KMS-11 (cell line): ENCODE measurements at regions not wholly inside any gene's neighbourhood (a gene's known extent, or its start where the extent isn't known, plus 50 kb on each side); places are given as distances from the start of the nearest gene placed in this dataset.

Source experiments
- H2AFZ ChIP-seq: fragments of 200-600 bp; sonication (generic); 2 replicates; pipeline ENCODE4 v1.6.1; 2016; ENCODE audit warnings: antibody characterized with exemption, mixed run types, low read depth
- H3K27ac ChIP-seq: fragments of 200-600 bp; sonication (generic); 2 replicates; pipeline ENCODE4 v1.6.1; 2016; ENCODE audit warnings: mild to moderate bottlenecking, mixed run types
- H3K27me3 ChIP-seq: fragments of 200-600 bp; sonication (generic); 2 replicates; pipeline ENCODE4 v1.6.1; 2017; ENCODE audit warnings: mild to moderate bottlenecking, low read depth, mixed run types, moderate library complexity; ENCODE audit not compliant: insufficient read depth
- H3K36me3 ChIP-seq: fragments of 200-600 bp; sonication (generic); 2 replicates; pipeline ENCODE4 v1.6.1; 2017; ENCODE audit warnings: mild to moderate bottlenecking, mixed run types; ENCODE audit not compliant: insufficient read depth
- H3K4me1 ChIP-seq: fragments of 200-600 bp; sonication (generic); 2 replicates; pipeline ENCODE4 v1.6.1; 2016; ENCODE audit warnings: mild to moderate bottlenecking, low read depth, mixed run types; ENCODE audit not compliant: poor library complexity, severe bottlenecking
- H3K4me2 ChIP-seq: fragments of 200-600 bp; sonication (generic); 2 replicates; pipeline ENCODE4 v1.7.0; 2016; ENCODE audit warnings: mild to moderate bottlenecking, mixed run types
- H3K4me3 ChIP-seq: fragments of 200-600 bp; sonication (generic); IDR thresholded peaks from 2 replicates; pipeline ENCODE4 v1.6.1; 2017; ENCODE audit warnings: low read depth, low read length, mixed read lengths; ENCODE audit not compliant: insufficient read depth
- H3K79me2 ChIP-seq: fragments of 200-600 bp; sonication (generic); 2 replicates; pipeline ENCODE4 v1.6.1; 2016; ENCODE audit warnings: low read depth, mixed run types; ENCODE audit not compliant: insufficient read depth
- H3K9ac ChIP-seq: fragments of 200-600 bp; sonication (generic); 2 replicates; pipeline ENCODE4 v1.6.1; 2016; ENCODE audit warnings: mild to moderate bottlenecking, mixed run types
- H4K20me1 ChIP-seq: fragments of 200-600 bp; sonication (generic); 2 replicates; pipeline ENCODE4 v1.6.1; 2016; ENCODE audit warnings: mild to moderate bottlenecking, mixed run types; ENCODE audit not compliant: insufficient read depth
- TF ChIP-seq, protein P1 (sequence below): fragments of 200-600 bp; sonication (generic); conservative IDR thresholded peaks from 2 replicates; pipeline ENCODE4 v1.6.1; 2017; ENCODE audit warnings: low read depth, mild to moderate bottlenecking, antibody characterized with exemption, low read length, moderate library complexity, mixed read lengths

- Histone ChIP-seq H3K4me3 (no peak overlapping the region), H2AFZ (no peak overlapping the region), H4K20me1 (no peaks in the 10 kb centered on the region), H3K9ac (no peak overlapping the region), H3K4me1 (no peaks in the 10 kb centered on the region), H3K36me3 (no peaks in the 10 kb centered on the region), H3K4me2 (no peak overlapping the region), H3K27me3 (no peaks in the 10 kb centered on the region), H3K27ac (no peak overlapping the region), H3K79me2 (no peaks in the 10 kb centered on the region)
- TF ChIP-seq, protein P1, sequence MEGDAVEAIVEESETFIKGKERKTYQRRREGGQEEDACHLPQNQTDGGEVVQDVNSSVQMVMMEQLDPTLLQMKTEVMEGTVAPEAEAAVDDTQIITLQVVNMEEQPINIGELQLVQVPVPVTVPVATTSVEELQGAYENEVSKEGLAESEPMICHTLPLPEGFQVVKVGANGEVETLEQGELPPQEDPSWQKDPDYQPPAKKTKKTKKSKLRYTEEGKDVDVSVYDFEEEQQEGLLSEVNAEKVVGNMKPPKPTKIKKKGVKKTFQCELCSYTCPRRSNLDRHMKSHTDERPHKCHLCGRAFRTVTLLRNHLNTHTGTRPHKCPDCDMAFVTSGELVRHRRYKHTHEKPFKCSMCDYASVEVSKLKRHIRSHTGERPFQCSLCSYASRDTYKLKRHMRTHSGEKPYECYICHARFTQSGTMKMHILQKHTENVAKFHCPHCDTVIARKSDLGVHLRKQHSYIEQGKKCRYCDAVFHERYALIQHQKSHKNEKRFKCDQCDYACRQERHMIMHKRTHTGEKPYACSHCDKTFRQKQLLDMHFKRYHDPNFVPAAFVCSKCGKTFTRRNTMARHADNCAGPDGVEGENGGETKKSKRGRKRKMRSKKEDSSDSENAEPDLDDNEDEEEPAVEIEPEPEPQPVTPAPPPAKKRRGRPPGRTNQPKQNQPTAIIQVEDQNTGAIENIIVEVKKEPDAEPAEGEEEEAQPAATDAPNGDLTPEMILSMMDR, result no peak
These were observed 81.8 kb upstream of the TBC1D3K start for GRCh38 chr17:37842401-37842800.

- TF ChIP-seq, protein P1, result no peak
- Histone ChIP-seq H2AFZ (no peak overlapping the region), H4K20me1 (no peaks in the 10 kb centered on the region), H3K4me1 (no peaks in the 10 kb centered on the region), H3K9ac (no peak overlapping the region), H3K27me3 (no peaks in the 10 kb centered on the region), H3K4me2 (no peak overlapping the region), H3K79me2 (no peaks in the 10 kb centered on the region), H3K4me3 (no peak overlapping the region), H3K36me3 (no peaks in the 10 kb centered on the region), H3K27ac (no peak overlapping the region)
These were observed 83.0 kb upstream of the TBC1D3K start for GRCh38 chr17:37841232-37841631.

DNA sequence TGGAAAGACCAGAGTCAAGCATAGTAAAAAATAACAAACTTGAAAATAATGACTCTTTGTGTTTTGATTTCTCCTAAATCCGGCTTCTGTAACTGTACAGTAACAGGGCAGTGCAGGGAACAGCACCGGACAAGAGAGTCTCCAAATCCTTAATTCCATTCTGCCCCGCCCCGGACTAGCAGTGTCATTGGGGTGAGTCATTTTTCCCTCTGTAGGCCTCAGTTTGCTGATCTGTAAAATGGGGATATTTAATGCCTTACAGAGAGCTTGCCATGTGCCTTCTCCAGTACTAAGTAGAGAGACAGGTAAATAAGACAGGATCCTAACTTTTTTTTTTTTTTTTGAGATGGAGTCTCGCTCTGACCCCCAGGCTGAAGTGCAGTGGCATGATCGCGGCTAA is 83.6 kb upstream of the TBC1D3K start:
- Histone ChIP-seq H3K4me1 (no peaks in the 10 kb centered on the region), H3K4me2 (no peak overlapping the region), H3K4me3 (no peak overlapping the region), H3K9ac (no peak overlapping the region), H4K20me1 (no peaks in the 10 kb centered on the region), H3K36me3 (no peaks in the 10 kb centered on the region), H3K27me3 (no peaks in the 10 kb centered on the region), H3K79me2 (no peaks in the 10 kb centered on the region), H3K27ac (no peak overlapping the region), H2AFZ (no peak overlapping the region)
- TF ChIP-seq, protein P1, result no peak

GRCh38 chr17:37839196-37839978 is 84.8 kb upstream of the TBC1D3K start:
- Histone ChIP-seq H2AFZ (no peak overlapping the region), H3K36me3 (no peaks in the 10 kb centered on the region), H3K79me2 (no peaks in the 10 kb centered on the region), H3K4me1 (no peaks in the 10 kb centered on the region), H3K27me3 (no peaks in the 10 kb centered on the region), H4K20me1 (no peaks in the 10 kb centered on the region), H3K9ac (no peak overlapping the region), H3K4me3 (no peak overlapping the region), H3K4me2 (no peak overlapping the region), H3K27ac (no peak overlapping the region)
- TF ChIP-seq, protein P1, result no peak
